Smooth muscle cell of the brain vasculature (primary cell): ENCODE measurements at regions not wholly inside any gene's neighbourhood (a gene's known extent, or its start where the extent isn't known, plus 50 kb on each side); places are given as distances from the start of the nearest gene placed in this dataset.

Source experiments
- DNase-seq: peaks from one replicate; pipeline ENCODE4 v3.0.0-alpha.2; 2012; ENCODE audit warnings: low read depth, low spot score

DNA sequence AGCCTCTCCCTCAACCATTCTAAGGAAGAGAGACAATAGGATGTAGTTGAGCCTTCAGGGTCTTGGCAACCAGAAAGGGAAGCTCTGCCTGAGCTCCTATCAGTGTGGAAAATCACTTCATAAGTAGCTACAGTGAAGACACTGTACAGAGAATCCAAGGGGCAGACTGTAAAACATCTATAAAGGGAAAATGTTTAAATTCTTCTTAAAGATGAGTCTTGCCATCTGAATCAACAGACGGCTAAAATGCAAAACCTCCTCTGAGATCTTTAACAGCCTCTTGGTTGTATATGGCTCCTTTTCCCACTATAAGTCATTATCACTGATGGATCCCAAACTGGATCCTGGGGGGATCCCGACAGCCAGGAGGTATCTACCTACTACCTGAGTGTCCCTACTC lies 239.2 kb upstream of the SOX9 start:
- no peak for DNase-seq

DNA sequence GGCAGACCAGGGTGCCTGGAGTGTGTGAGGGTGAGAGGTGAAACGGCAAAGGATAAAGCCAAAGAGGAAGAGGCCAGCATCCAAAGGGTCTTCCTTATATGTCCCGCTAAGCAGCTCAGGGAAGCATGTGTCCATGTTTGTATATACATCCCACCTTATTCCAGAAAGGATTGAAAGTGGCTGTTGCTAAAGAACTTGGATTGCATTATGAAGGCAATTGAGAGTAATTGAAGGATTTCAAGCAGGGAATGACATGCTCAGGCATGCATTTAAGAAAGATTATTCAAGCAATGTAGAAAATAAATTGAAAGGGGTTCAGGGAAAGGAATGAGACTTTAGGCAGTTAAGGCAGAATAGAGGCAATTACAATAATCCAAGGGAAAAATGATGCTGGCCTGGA lies 237.6 kb upstream of the SOX9 start:
- no peak for DNase-seq

DNA sequence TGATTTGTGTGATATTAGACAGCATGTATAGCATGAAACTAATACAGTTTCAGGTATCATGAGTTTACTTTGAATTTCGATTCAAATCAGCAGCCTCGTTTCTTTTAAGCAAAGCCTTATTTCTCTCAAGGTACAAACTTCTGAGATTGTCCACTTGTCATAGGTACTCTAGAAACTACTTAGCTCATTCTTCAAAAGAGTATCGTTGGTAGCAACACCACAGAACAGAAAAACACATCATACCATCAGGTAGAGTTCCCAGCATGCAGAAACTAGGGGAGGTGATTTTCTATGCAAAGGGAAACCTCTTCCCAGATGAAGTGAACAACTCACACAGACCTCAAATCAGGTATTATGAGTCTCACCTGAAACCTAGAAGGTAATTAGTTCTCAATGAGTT lies 237.0 kb upstream of the SOX9 start:
- no peak for DNase-seq

DNA sequence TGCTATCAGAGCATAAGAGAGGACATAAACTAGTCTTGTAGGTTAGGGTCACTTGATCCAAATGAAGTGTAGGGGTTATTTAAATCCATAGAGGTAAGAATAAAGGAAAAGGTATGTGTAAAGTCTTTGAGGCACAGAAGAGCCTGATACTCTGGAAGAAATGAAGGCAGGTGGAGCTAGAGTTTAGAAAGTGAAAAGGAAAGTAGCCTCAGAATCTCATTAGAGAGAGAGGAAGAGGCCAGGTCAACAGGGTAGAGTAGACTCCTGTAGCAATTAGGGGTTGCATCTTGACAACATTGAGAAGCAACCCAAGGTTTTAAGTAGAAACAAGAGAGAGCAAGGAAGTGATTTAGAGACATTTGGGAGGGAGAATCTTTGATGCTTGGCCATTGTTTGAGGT lies 235.2 kb upstream of the SOX9 start:
- DNase-seq: no peak

DNA sequence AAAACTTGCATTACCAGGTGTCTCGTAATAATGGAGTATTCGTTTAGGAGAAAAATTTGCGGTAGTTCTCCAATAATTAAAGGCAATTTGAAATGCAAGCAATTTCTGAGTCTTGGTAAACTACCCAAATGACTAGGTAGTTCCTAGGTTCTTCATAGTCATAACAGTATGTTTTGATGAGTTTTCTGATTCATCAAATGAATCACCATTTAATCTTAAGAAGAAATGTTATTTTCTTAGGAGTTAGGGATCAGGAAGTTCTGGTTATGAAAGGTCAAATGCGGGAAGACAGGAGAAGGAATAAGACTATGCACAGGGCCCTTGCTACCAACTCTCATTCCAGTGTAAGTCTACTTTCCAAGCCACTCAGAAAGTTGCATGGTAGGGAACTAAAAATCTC lies 221.5 kb upstream of the SOX9 start:
- DNase-seq: no peak

DNA sequence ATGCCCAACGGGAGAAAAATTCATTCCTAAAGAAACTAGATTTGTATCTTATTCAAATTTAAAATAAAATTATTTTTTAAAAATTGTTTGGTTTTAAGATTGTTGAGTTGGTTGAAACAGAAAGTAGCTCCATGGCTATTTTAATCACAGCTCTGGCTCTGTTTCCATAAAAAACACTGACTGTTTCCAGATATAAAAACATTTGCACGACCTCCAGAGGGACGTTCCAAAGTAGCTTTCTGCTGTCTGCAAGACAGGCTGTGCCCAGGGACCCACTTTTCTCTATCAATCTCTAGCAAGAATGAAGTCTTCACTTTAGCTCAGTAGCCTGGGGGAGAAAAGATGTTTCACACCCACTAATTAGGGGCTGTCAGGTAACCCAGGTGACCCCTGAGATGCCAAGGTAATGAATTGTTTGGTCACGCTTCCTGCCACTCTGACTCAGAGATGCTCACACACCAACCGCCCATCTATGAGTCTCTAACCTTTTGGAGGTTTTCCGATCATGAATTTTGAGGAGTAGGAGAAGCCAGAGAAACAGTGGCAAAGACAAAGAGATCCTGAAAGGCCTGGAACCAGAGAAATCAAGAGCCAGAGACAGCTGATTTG lies 220.1 kb upstream of the SOX9 start:
- DNase-seq: no peak

DNA sequence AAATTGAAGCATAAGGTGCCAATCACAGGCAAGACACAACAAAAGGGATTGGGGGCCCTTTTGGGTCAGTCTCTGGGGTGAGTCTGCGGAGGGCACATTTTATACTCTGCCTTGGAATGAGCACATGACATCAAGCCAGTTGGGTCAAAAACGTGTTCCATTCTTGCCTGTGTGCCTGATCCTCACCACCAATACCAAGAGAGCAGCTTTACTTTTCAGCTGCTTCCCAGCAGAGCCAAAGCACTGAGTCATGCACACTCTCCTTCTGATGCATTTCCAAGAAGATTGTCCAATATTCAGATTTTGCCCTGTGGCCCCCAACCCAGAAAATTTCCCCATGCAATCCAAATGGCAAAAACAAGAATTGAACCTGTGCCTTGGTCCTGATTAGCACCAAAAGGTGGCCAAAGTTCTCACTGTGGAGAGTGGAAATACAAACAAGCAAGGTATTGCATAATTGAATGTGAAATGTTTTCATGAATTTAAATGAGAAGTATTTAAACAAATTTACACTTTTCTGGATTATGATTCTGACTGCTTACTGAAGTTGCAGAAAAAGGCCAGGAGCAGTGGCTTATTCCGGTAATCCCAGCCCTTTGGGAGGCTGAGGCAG lies 217.8 kb upstream of the SOX9 start:
- no peak for DNase-seq

DNA sequence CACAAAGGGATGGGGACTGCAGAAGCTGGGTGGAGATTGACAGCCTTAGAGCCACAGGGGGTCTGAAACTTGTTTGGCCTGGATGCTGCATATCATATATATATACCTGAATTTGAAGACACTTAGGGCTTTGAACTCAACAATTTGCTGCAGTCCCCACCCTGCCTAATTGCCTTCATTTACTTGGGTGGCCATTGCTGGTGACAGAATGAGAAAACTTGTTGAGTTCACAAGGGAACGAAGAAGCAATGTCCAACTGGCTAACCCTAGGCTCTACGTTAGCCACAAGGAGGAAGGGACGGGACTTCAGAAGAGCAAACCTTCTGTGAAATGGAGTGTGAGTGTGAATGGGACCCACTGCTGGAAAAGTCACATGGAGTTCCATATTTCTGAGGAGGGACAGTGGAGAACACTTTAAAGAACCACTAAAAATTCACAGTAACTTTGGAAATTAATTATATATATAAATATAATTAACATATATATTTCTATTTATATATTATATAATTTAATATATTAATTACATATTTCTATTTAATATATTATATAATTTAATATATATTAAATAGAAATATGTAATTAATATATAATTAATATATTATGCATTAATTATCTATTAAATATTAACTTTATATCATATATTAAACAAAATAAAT lies 215.3 kb upstream of the SOX9 start:
- DNase-seq: no peak

DNA sequence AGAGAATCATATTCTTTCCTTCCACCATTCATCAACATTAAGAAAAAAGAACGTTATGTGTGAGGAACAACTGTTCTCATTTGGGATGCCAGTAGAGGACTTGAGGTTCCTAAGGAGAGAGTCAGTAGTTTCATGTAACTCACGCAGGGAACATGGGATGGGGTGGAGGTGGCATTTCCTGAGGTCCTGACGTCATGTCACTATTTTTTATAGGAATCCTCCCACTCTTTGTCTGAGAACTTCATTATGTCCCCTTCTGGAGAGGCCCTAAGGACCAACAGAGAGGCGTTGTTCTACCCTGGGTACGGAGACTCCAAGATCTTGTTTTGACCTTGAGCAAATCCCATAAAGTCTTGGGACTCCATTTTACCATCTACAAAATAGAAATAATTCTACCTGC lies 211.7 kb upstream of the SOX9 start:
- DNase-seq: no peak

DNA sequence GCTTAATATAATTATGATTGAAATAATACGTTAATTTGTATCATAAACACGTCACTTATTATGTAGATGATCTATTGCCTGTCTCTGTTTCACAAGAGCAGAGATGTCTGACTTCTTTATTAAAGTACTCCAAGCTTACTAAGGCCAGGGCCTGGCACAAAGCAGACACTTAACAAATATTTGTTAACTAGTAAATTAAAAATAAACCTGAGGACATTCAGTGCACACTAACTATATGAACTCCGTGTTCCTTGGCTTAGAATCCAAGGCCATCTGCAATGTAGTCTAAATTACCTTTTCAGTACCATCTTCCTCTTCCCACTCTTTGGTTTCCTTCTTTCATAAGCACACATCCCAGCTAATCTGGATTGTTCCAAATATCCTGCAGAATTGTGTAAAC lies 210.8 kb upstream of the SOX9 start:
- DNase-seq: no peak

DNA sequence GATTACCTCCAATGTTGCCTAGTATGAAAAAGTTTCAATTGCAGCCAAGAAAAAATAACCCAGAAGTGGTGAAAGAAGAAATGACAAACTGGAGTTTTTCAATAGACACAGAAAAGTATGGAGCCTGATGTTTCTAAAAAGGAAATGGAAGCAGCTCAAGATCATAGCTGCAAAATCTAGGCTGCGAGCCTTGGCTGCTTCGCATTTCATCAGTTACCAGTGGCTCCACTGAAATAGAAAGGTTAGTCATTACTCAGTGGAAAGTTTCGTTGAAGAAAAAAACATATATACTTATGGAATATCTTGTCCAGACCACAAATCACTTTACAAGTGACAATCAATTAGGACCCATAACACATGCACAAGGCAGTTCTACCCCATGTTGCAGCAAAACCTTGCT lies 206.8 kb upstream of the SOX9 start:
- no peak for DNase-seq

DNA sequence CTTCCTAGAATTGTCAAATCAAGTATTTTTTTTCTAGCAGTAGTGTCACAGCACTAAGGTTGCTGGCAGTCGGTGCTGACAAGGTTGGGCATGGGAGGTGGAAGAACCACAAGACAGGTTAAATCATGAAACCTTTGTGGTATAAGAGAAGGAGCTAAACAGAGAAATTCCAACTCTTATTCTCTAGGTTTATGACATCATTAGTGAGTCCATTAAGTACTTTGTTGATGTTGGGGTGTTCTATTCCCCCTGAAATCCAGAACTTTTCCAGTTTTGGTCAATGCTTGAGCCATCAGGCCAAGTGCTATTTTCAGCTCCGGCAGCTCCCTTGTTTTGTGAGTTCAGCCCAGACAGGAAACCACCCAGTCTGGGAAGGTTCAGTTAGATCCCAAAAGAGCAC lies 206.0 kb upstream of the SOX9 start:
- no peak for DNase-seq

DNA sequence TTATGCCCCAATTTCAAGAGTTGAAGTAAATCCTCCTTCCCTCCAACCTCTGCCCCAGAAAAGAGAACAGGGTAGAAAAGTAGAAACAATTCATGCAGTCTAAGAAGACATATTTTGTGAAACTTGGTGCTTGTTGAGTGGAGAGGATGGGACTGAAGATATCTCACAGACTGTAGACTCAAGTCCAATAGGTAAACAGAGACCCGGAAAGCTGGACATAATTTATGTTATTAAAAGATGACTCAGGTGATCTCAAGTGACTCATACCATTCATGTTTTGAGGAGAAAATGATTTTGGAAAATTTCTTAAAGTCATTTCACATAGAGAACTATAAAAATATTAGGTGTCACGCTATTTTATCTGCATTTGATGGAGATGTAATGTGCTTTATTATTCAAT lies 203.1 kb upstream of the SOX9 start:
- DNase-seq: no peak

DNA sequence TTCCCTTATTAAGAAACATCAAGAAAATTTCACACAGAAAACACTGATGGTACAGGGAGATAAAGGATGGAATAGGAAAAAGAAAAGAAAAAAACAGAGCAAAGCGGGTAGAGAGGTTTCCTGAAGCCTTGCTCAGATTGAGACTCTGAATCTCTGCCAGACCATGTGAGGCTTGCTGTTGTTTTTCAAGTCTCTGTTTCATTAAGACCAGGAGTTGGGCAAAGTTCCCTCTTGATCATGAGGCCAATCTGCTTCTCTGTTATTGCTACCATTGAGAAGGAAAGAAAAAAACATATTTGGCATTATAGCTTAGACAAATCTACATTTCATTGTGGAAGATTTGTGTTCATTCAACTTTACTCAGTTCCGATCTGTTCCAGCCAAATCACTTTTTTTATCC lies 201.6 kb upstream of the SOX9 start:
- DNase-seq: no peak

DNA sequence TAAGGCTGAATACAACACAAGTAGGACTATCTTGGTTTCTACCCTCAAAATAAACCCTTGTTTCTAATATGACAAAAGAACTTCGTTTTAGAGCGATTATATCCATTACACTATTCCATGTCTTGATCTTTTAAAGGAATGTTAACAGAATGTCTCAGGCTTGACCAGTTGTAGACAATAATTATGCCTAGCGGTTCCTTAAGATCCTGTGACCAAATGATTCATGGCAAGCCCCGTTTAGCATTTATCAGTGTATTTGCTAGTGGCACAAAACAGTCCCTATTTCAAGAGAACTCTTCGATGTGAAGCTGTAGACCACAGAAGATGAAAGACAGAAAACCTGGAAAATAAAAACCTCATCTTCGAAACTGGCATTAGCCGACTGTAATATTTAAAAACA lies 200.9 kb upstream of the SOX9 start:
- DNase-seq: no peak

DNA sequence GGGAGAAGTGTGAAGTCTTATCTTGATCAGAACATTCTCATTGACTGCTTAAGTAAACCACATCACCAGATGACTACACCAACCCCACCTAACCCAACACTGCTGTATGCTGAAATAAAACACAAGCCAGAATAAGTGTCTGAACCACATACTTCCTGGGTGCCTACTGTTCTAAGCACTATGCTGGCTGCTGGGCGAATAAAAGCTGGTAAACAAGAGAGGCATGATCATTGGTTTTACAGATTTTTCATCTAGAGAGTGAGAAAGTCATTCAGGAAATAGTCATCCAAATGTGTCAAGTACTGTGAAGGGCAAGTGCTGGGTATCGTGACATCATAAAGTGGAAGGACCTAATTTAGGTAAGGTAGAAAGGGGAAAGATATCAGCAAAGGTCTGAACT lies 199.0 kb upstream of the SOX9 start:
- no peak for DNase-seq

DNA sequence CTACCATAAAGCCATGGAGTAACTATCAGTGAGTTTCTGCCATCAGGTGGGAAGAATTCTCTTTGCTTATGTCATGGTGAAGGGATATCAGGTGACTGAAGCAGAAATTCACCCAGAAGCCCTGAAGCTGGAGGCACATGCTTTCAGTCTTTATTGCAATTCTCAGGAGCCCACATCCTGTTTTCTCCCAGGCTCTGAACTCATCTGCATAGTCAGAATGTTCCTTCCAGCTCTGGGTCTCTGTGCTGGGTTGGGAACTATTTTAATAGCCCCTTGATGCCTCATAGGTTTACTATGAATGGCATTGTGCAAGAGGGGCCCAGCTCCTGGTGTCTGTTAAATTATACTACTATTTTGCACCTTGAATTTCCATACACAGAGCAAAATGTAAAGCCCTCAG lies 198.4 kb upstream of the SOX9 start:
- no peak for DNase-seq

DNA sequence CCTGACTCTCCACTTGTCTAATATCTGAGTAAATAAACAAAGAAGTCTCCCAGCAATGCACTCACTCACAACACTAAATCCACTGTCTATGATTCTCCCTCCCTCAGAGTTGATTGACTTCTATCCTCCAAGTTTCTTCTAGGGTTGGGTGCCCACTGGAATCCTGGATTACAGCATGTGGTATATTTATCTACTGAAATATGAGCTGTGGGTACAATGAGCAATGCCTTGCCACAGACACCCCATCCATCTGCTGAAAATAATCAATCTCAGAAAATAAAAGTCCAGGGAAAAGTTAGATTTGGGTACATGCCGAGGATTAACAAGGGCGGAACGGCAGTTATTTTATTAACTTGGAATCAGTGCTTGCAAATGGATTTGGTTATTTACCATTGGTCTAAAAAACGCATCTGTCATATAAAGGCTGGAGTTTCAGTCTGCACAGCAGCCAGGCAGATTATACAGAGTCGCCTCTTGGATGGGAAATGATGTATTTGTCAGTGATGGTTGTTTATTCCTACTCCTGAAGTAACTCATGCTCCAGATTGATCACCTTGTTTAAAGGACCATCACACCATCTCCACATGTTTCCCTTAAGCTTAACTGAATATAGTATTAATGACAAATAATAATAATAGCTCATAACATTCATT lies 193.9 kb upstream of the SOX9 start:
- DNase-seq: no peak

DNA sequence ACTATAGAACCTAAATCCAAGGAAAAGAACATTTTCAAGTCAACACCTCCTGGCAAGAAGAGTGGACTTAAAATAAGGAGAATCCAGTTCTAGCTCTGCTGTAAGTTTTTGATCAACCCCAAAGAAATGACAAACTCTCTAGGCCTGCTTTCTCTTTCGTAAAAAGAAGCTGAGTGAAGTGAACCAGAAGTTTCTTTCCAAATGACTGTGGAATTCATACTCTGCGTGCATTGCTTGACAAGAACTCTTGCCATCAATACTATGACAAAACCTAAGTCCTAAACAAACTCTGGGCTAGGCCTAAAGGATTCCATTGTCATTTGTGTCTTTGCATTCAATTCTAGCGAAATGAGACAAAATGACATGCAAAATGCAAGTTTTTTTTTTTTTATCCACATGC lies 187.5 kb upstream of the SOX9 start:
- no peak for DNase-seq

DNA sequence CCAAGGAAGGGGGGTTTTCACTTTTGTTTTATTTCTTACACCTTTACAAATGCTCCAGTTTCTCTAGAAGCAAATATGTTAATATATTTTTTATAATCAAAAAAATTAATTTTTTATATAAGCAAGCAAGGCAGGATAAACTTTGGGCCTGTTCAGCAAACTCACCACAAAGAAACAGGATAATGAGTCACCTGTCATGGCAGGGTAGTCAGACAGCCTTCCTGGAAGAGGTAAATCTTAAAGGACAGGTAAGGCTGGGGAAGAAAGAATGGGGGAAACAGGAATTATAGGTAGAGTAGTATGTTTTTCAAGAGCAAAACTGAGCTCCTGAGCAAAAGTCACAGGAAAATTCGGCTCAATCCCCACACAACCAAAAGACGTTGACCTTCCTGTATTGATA lies 186.3 kb upstream of the SOX9 start:
- DNase-seq: no peak

DNA sequence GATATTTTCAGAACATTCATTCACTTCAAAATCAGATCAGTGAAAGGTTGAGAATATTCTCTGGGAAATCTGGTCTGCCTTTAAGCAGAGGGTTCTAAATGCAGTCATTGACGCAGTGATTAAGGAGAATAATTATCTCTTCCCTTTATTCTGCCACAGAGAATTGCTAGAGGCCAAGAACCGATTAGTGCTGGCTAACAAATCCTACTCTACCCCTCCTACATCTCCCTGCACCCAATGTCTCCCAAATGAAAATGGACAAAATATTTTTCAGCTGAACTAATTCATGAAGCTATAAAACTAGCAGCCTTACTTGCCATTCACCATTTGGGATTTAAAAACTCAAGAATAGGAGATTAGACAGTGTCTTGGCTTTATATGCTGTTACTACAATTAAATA lies 185.5 kb upstream of the SOX9 start:
- DNase-seq: no peak

DNA sequence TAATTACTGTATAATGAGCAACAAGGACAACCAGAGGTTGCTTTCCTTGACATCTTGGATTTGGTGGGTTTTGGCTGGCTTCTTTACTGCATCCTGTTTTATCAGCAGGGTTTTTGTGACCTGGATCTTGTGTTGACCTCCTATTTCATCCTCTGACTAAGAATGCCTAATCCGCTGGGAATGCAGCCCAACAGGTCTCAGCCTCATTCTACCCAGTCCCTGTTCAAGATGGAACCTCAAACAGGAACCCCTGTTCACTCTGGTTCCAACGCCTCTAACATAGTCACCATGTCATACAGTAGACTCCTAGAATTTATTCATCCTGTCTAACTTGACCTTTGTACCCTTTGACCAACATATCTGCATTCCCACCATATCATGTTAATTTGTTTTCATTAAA lies 183.8 kb upstream of the SOX9 start:
- DNase-seq: no peak

DNA sequence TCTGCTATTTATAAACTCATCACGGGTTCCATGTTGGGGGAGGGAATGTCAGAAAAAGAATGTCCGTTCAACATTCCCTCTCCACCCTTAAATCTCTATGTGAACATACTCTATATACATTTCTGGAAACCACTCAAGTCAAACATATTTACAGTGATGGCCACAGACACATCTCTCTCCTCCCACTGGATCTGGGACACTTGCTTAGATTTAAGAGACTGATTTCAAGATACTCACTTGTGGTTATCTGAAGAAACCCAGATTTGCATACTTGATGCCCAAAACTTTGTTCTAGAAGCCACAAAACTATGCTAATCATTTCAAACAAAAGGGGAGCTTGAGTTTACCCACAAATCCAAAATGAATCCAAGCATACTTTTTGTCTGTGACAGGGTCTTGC lies 182.9 kb upstream of the SOX9 start:
- no peak for DNase-seq
